NCI-H1417 (cell line): ENCODE measurements at regions not wholly inside any gene's neighbourhood (a gene's known extent, or its start where the extent isn't known, plus 50 kb on each side); places are given as distances from the start of the nearest gene placed in this dataset.

ENCODE experiments used
- DNase-seq, 3 experiments: peaks; one replicate each; lab custom pipeline; 2025; lab: John Stamatoyannopoulos, UW

GRCh38 chr22:47929646-47930185 is 1167.3 kb downstream of the TBC1D22A start:
- DNase-seq = no peak

DNA sequence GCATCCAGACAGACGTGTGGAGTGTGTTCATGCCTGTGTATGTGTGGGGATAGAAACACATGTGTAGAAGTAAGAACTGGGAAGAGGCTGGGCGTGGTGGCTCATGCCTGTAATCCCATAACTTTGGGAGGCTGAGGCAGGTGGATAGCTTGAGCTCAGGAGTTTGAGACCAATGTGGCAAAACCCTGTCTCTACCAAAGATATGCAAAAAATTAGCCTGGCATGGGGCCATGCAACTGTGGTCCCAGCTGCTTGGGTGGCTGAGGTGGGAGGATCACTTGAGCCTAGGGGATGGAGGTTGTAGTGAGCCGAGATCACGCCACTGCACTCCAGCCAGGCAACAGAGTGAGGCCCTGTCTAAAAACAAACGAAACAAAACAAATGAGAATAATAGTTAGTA is 1166.6 kb downstream of the TBC1D22A start:
- no peak for DNase-seq

DNA sequence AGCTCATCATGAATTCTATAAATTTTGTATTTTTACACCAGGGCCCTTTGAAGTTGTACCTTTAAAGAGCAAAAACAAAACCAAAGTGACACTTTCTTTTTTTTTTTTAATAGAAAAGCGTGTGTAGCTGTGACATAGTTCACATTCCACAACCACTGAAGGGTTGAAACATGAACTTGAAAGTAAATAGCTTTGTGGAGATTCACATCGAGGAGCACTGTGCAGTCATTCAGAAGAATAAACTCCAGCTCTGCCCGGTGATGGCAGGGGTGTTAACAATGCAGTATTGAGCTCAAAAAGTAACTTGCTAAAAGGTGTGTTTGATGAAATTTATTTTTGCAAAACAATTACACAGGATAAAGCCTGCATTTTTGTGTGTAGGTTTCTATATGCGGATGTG is 1166.2 kb downstream of the TBC1D22A start:
- no peak for DNase-seq

- no peak for DNase-seq
These were observed 1165.3 kb downstream of the TBC1D22A start for GRCh38 chr22:47927648-47928210.

GRCh38 chr22:47923011-47923427 is 1160.6 kb downstream of the TBC1D22A start:
- DNase-seq = no peak

DNA sequence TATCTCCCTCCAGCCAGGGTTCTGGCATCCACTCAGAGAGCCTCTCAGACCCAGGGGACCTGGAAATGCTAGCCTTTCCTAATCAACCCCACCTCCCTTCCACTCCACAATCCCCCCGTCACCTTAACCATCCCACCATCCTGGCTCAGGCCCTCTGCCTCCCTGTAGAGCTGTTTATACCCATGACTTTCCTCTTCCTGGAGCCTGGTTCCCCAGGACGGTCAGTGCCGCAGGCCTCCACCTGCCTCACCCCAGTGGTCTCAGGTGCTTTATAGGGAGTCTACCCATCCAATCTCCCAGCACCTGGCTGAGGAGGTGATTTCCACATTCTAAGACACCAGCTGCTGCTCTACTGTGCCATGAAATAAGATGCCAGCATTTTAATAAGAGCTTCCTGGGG is 1159.5 kb downstream of the TBC1D22A start:
- DNase-seq = no peak

DNA sequence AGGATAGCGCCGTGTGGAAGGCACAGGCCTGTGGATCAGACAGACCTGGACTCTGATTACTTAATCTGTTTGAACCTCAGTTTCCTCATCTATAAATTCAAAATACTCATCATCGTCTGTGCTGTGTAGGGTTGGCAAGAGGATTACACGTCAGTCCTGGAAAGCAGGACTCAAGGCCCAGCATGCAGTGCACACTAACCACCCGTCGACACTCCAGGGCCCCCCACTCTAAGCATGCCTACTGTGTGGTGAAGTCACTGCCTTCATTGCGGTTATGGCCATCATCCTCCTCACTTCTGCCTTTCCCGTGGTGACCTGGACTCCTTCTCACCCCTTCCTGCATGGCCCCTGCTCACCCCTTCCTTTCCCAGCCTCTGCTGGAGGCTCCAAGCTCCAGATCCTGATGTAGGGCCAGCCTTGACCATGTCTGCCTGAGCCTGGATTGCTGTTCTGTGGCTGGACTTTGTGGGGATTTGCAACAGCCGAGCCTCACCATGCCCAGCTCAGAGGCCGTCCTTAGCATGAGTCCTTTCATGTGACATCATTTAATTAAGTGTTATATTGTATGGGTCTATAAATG is 1158.0 kb downstream of the TBC1D22A start:
- DNase-seq = no peak

GRCh38 chr22:47919893-47920292 is 1157.4 kb downstream of the TBC1D22A start:
- DNase-seq = no peak

- DNase-seq = peak in 1 of 3 experiments; percentile 43
These were observed 1156.6 kb downstream of the TBC1D22A start for GRCh38 chr22:47919001-47919441.

GRCh38 chr22:47918276-47918921 is 1155.9 kb downstream of the TBC1D22A start:
- DNase-seq = peak in 1 of 3 experiments; percentile 0

DNA sequence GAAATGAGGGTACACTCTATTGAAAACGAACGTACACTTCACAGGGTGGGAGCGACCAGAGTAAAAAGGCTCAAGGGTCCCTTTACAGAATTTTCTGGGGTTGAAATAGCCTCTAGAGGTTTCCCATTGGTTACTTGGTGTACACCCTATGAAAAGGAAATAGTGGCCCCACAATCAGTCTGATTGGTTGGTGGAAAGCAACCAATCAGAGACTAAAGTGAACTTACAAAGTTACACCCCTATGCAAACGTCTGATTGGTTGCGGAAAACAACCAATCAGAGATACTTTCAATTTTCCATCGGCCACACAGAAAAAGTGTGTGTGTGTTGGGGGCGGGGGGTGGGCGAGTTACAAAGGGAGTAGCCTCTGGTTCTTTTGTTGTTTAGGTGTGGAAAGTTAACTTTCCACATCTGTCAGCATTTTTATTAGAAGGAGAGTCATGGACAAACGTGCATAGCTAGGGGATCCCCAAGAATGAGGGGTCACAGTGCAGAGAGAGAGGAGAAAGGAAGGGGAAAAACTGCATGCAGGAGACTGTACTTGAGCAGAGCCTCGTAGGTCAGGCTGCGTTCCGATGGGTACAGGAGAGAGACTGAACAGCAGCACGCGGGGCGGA is 1152.1 kb downstream of the TBC1D22A start:
- DNase-seq = no peak

- DNase-seq = no peak
These were observed 1140.3 kb downstream of the TBC1D22A start for GRCh38 chr22:47902646-47903180.

- DNase-seq = no peak
These were observed 1139.5 kb downstream of the TBC1D22A start for GRCh38 chr22:47901911-47902310.

DNA sequence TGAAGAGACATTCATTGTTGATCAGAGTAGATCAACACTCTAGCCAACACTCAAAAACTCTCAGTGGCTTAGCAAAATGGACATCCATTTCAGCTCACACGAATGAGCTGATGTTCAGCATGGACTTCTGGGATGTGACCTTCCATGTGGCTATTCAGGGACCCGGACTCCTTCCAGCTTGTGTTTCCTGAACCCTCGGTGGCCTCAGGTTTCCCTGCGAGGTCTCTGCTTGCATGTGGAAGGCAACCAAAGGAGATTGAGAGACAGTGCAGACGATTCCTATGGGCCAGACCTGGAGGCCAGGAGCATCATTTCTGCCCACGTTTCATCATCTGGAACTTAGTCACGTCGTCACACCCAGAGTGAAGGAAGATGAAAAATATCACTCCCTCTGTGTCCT is 1137.4 kb downstream of the TBC1D22A start:
- DNase-seq = no peak

GRCh38 chr22:47898946-47899345 is 1136.5 kb downstream of the TBC1D22A start:
- DNase-seq = no peak

DNA sequence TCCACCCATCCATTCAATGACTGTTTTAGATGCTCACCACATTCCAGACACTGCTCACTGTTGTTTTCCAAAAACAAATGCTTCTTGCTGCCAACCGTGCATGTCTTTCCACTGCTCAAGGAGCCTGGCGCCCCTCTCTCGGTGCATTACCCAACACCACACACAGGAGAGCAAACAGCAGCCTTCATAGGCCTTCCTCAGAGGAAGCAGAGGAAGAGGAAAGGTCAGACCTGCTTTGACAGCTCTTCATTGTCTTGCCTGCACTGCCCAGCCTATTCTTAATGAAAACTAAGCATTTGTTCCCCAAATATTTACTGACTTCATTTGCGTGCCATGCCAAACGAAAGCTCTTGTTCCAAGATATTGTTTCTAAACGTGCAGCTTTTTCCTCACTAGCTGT is 1129.2 kb downstream of the TBC1D22A start:
- DNase-seq = no peak

DNA sequence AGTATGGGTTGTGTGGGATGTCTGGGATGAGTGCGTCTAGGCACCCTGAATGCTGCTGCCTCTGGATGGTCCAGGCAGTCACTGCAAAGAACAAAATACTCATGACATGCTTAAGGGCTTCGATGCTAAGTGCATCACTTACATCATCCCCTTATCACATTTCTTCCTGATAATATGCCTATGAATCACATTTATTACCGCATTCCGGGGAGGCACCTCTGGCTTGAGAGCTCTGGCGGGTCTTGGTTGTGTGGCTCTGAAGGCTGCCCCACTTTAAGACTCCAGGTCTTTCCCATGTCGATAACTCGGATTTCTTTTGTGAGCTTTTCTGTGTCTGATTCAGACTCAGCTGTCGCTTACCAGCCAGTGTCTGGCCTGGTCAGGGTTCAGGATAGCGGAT is 1126.4 kb downstream of the TBC1D22A start:
- DNase-seq = no peak

DNA sequence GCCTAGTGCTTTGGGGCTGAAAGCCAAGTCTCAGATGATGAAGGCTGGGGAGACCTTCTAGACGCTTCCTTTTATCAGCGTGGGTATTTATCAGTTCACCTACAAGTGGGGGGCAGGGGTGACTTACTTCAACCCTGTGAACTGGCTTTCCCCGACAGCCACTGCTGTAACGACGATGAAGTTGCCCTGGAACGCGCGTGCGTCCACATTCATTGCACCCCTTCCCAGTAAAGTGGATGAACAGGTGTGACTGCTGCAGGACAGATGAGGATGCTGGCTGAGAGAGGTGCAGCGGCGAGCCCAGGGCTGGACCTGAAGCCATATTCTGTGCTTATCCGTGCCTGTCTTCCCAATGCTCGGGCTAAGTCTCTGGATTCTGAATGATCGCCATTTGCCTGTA is 1122.3 kb downstream of the TBC1D22A start:
- no peak for DNase-seq

GRCh38 chr22:47884200-47884599 is 1121.8 kb downstream of the TBC1D22A start:
- no peak for DNase-seq

- no peak for DNase-seq
These were observed 1121.3 kb downstream of the TBC1D22A start for GRCh38 chr22:47883757-47884156.

- no peak for DNase-seq
These were observed 1116.9 kb downstream of the TBC1D22A start for GRCh38 chr22:47879346-47879745.

DNA sequence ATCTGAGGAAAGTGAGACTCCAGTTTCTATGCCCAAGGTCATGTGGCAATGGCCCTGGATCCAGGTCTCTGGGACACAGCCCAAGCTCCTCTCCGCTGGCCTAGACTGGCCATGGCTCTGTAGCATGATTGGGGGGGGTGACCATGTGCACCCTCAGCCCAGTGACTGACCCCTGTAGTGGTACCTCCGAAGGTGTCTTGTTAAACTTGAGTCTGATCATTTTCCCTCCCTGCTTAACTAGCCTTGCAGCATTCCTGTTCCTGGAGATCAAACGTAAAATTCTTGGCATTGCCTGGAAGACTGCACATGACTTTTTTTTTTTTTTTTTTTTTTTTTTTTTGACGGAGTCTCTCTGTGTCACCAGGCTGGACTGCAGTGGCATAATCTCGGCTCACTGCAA is 1116.0 kb downstream of the TBC1D22A start:
- no peak for DNase-seq
